Liver (tissue), 3 donors: ENCODE measurements at regions not wholly inside any gene's neighbourhood (a gene's known extent, or its start where the extent isn't known, plus 50 kb on each side); places are given as distances from the start of the nearest gene placed in this dataset.

ENCODE experiments used
- EGR1 ChIP-seq, 2 donors: IDR thresholded peaks; 2 replicates each; pipeline ENCODE4 v1.6.1; 2016 to 2018; ENCODE audit warnings: antibody characterized with exemption in 2 of 2, low read depth in 2 of 2
- FOXA1 ChIP-seq: IDR thresholded peaks from 2 replicates; pipeline ENCODE4 v1.6.1; 2016; ENCODE audit warnings: antibody characterized with exemption
- RAD21 ChIP-seq, 2 donors: IDR thresholded peaks; 2 replicates each; pipeline ENCODE4 v1.6.1; 2016; ENCODE audit warnings: antibody characterized with exemption in 2 of 2, mild to moderate bottlenecking in 2 of 2
- YY1 ChIP-seq: IDR thresholded peaks from 2 replicates; pipeline ENCODE4 v1.6.1; 2016; ENCODE audit warnings: antibody characterized with exemption, mild to moderate bottlenecking
- TF ChIP-seq, protein P1 (sequence below): IDR thresholded peaks from 2 replicates; pipeline ENCODE4 v1.6.1; 2016; ENCODE audit warnings: antibody characterized with exemption
- TF ChIP-seq, protein P2 (sequence below): fragments of 150-350 bp; IDR thresholded peaks from 2 replicates; pipeline ENCODE4 v1.5.1; 2017; ENCODE audit warnings: improper control_type of control experiment, low read depth, low read length; ENCODE audit not compliant: missing input control
- TF ChIP-seq, protein P3 (sequence below): IDR thresholded peaks from 2 replicates; pipeline ENCODE4 v1.6.1; 2016; ENCODE audit warnings: antibody characterized with exemption
- donor health status: healthy.
- donor health status: healthy.

DNA sequence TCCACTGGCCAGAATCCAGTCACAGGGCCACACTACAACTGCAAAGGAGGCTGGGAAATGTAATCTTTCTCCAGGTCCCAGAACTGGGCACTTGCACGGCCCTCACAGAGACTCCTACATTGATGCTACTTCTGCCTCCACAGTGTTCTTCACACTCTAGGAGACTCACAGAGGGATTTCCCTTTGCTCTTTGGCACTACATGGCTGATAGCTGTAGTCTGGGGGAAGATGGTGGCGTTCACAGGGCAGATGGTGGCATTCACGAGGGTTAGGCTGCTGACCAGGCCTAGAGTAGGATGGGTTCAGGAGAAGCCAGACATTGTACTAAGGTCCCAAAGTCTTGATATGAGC, 151.1 kb downstream of the NUAK1 start:
- TF ChIP-seq, protein P1, sequence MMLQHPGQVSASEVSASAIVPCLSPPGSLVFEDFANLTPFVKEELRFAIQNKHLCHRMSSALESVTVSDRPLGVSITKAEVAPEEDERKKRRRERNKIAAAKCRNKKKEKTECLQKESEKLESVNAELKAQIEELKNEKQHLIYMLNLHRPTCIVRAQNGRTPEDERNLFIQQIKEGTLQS, result no peak
- TF ChIP-seq, protein P2, sequence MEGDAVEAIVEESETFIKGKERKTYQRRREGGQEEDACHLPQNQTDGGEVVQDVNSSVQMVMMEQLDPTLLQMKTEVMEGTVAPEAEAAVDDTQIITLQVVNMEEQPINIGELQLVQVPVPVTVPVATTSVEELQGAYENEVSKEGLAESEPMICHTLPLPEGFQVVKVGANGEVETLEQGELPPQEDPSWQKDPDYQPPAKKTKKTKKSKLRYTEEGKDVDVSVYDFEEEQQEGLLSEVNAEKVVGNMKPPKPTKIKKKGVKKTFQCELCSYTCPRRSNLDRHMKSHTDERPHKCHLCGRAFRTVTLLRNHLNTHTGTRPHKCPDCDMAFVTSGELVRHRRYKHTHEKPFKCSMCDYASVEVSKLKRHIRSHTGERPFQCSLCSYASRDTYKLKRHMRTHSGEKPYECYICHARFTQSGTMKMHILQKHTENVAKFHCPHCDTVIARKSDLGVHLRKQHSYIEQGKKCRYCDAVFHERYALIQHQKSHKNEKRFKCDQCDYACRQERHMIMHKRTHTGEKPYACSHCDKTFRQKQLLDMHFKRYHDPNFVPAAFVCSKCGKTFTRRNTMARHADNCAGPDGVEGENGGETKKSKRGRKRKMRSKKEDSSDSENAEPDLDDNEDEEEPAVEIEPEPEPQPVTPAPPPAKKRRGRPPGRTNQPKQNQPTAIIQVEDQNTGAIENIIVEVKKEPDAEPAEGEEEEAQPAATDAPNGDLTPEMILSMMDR, result no peak
- TF ChIP-seq YY1 (no peak), EGR1 (IDR thresholded peaks at IDR 0.05; ENCODE audit: low read depth in 2 of 2) (no peak), FOXA1 (no peak), RAD21 (IDR thresholded peaks at IDR 0.05) (no peak)
- TF ChIP-seq, protein P3, sequence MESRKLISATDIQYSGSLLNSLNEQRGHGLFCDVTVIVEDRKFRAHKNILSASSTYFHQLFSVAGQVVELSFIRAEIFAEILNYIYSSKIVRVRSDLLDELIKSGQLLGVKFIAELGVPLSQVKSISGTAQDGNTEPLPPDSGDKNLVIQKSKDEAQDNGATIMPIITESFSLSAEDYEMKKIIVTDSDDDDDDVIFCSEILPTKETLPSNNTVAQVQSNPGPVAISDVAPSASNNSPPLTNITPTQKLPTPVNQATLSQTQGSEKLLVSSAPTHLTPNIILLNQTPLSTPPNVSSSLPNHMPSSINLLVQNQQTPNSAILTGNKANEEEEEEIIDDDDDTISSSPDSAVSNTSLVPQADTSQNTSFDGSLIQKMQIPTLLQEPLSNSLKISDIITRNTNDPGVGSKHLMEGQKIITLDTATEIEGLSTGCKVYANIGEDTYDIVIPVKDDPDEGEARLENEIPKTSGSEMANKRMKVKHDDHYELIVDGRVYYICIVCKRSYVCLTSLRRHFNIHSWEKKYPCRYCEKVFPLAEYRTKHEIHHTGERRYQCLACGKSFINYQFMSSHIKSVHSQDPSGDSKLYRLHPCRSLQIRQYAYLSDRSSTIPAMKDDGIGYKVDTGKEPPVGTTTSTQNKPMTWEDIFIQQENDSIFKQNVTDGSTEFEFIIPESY, result no peak
